Kidney glomerular epithelial cell (primary cell): ENCODE measurements at regions not wholly inside any gene's neighbourhood (a gene's known extent, or its start where the extent isn't known, plus 50 kb on each side); places are given as distances from the start of the nearest gene placed in this dataset.

Experiments used
- DNase-seq: peaks from one replicate; lab custom pipeline; 2025; lab: John Stamatoyannopoulos, UW

- no peak for DNase-seq
These were observed 510.6 kb downstream of the CPS1 start for GRCh38 chr2:211067029-211067428.

GRCh38 chr2:211068108-211068780, 511.8 kb downstream of the CPS1 start:
- DNase-seq: no peak

GRCh38 chr2:211070547-211070946, 514.1 kb downstream of the CPS1 start:
- no peak for DNase-seq

GRCh38 chr2:211077216-211077767, 520.9 kb downstream of the CPS1 start:
- DNase-seq: no peak

- no peak for DNase-seq
These were observed 528.0 kb downstream of the CPS1 start for GRCh38 chr2:211084352-211084751.

GRCh38 chr2:211085056-211085680, 528.8 kb downstream of the CPS1 start:
- peak; percentile 31 for DNase-seq

- DNase-seq: no peak
These were observed 529.6 kb downstream of the CPS1 start for GRCh38 chr2:211086049-211086448.

GRCh38 chr2:211089127-211089526, 532.7 kb downstream of the CPS1 start:
- DNase-seq: no peak

GRCh38 chr2:211093743-211094303, 537.4 kb downstream of the CPS1 start:
- no peak for DNase-seq

GRCh38 chr2:211103989-211104388, 547.6 kb downstream of the CPS1 start:
- no peak for DNase-seq

- no peak for DNase-seq
These were observed 557.2 kb downstream of the CPS1 start for GRCh38 chr2:211113334-211114175.

- DNase-seq: no peak
These were observed 558.5 kb downstream of the CPS1 start for GRCh38 chr2:211114826-211115455.

- DNase-seq: no peak
These were observed 560.6 kb downstream of the CPS1 start for GRCh38 chr2:211117026-211117425.

- no peak for DNase-seq
These were observed 569.9 kb downstream of the CPS1 start for GRCh38 chr2:211126256-211126655.

GRCh38 chr2:211127501-211127900, 571.1 kb downstream of the CPS1 start:
- DNase-seq: no peak

GRCh38 chr2:211128287-211128686, 571.9 kb downstream of the CPS1 start:
- DNase-seq: no peak

GRCh38 chr2:211129798-211130197, 573.4 kb downstream of the CPS1 start:
- DNase-seq: no peak

GRCh38 chr2:211132046-211132445, 575.6 kb downstream of the CPS1 start:
- DNase-seq: no peak

- peak; percentile 54 for DNase-seq
These were observed 576.2 kb downstream of the CPS1 start for GRCh38 chr2:211132573-211132972.

- DNase-seq: no peak
These were observed 577.4 kb downstream of the CPS1 start for GRCh38 chr2:211133766-211134165.

- DNase-seq: no peak
These were observed 582.2 kb downstream of the CPS1 start for GRCh38 chr2:211138551-211138950.

GRCh38 chr2:211141646-211142045, 585.2 kb downstream of the CPS1 start:
- no peak for DNase-seq
